Pons (tissue), 1 donor: ENCODE measurements at regions not wholly inside any gene's neighbourhood (a gene's known extent, or its start where the extent isn't known, plus 50 kb on each side); places are given as distances from the start of the nearest gene placed in this dataset.

Experiments
- DNase-seq: peaks from one replicate; pipeline ENCODE4 v3.0.0-alpha.2; 2016; ENCODE audit warnings: low spot score

DNA sequence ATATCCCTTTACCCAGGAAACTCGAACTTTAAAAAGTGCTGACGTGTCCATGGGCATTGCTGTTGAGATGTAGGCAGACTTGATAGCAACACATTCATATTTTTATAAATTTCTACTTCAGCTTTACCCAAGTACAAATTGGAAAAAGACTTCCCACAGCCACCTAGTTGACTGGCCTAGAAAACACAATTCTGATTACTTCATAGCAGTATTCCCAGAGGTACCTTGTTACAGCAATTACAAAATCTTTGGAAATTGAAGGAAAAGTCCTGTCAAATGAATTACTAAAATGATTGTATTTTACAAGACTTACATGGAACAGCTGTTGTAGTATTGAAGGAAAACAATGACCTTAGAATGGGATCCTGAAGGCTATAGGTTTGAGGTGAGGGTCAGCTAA lies 130.7 kb upstream of the NREP start:
- no peak for DNase-seq

DNA sequence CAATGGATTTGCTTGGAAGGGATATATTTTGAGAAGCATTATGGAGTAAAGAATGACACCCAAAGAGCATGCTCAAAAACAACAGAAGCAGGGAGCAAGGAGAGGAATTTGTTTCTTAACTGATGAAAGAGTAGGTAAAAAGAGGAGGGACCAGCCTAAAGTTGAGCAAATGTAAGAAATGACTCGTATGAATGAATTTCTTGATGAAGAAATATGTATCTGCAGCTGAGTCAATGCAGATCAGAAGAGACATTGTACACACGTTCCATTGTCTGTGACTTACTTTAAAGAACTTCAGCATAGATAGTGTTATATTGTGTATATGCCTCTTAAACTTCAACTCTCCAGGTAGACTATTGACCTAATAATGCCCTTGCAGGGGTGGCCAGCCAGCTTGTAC lies 112.7 kb upstream of the NREP start:
- DNase-seq, result no peak

DNA sequence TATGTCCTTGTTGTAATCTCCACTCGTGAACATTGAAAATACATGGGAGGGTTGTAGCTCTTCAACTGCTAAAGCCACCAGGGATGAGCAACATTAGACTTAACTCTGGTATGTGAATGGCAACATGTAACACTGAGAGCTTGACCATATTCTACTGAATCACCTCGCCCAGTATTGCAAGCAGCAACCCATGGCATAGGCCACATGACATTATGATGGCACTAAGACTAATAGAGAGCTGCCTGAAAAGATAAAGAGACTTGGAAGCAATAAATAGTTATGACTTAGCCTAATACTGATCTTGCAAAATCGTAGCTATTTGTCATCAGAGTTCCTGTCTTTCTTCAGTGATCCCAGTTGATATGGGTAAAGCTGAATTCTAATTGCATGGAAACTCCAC lies 108.4 kb upstream of the NREP start:
- no peak for DNase-seq

DNA sequence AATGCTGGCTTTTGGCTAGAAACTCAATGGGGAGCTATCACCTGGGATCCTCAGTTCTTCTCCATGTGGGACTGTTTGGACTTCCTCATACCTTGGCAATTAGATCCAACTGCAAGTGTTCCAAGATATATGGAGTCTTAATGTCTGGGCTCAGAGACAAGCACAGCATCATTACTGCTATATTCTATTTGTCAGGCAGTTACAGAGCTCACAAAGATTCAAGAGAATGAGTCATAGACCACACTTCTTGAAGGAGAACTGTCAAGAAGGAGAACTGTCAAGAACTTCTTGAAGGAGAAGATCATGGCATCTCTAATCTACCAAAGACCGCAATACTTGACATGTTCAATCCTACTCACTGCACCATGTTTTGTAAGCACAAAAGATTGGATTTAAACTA lies 106.8 kb upstream of the NREP start:
- DNase-seq, result no peak

DNA sequence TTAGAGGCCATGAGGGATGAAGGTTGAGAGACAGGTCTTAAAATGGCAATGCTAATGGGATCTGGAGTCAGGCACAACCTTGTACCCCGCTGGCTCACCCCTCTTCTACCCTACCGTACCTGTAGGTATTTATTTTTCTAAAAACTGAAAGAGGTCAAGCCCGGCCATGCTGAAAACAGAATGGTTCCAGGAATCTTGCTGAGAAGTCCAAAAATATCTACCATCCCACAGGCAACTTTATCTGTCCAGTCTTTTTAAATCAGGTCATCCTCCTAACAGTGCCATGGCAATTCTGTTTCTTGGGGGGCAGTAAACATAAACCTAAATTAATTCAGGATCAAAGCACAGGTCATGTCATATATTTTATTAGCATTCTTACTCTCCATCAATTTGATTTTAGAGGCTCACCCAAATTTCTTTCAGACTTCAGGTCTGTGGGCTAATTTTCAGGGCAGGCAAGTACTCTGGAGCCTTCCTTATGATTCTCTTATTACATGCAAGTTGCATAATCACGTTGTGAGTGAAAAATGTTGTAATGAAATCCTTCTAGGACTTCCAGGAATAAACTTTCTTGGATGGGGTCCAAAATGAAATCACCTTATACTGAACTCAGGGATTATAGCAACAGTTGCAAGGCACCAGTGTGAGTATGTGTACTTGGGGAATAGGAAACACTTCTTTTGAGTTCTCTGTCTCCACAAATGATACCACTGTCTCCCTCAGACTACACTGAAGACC lies 102.7 kb upstream of the NREP start:
- no peak for DNase-seq

DNA sequence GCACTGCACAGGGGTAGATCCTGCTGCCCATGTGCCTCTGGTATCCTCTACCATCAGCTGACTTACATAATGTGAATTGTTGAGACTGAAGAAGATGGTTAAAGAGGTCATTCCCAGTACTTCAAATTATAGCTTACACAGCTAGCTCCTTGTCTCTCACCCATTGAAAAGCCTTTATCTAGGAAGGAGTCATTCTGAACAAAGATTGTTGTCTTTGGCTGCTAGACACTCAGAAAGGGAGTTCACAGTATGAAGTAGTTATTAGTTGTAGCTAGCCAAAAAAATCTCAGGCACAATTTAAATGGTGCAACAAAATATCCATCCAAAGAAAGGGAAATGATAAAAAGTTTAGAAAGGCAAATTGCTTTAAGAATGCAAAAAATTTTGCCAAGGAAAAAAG lies 102.0 kb upstream of the NREP start:
- DNase-seq, result no peak

DNA sequence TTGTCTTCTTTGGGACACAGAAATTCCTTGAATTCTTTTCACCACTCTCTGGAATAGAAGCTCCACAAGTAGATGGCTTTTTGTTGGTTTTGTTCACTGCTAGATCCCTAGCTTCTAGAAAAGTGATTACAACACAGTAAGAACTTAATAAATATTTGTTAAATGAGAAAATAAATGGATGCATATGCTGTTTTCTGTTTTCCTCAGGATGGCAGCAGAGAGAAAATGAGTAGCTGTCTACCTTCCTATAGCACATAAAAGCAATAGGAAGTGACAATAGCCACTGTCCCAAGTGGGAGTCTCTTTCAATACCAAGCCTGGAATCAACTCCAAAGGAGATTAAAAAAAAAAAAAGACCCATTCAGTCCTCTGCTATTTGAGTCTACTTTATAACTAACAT lies 100.6 kb upstream of the NREP start:
- no peak for DNase-seq

DNA sequence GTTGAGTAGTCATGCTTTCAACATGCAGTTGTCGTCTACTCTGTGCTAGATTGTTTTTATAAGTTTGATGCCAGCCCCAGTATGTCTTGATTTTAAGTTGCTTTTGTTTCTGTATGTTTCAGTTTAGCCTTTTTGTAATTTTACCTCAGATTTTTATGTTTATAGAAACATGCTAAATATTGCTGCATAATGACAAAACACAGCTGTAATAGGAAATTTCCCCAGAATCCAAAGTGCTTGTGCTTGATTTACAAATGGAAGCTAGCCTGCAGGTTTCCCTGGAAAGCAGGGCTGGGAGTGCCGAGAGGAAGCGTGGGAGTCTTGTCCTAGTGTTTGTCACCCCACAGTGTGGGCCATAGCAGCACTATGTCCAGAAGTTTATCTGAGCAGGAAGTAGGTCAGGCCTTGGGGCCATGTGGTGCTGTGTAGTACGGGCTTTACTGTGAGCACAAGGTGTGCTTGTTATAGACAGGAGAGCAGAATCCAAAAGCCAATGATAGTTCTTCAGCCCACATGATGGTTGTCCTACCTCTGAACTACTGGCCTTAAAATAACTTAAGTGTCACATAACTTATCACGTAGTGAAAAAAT lies 100.0 kb upstream of the NREP start:
- no peak for DNase-seq

DNA sequence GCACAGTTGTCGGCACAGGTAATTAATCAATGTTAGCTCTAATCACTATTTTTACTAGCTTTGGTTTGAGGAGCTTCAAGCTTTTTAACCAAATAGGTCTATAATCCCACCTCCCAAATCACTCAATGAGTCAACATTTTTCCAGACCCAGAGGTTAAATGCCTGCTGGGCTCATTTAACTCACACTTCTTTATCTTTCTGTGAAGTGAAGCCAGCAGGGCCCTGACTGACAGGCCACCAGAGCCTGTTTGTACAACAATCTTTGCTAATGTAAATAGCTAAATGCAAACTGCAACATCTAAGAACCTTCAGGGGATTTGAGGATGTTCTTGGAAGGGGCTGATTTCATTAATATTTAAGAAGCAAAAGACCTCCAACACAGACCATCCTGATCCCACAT lies 98.4 kb upstream of the NREP start:
- no peak for DNase-seq

DNA sequence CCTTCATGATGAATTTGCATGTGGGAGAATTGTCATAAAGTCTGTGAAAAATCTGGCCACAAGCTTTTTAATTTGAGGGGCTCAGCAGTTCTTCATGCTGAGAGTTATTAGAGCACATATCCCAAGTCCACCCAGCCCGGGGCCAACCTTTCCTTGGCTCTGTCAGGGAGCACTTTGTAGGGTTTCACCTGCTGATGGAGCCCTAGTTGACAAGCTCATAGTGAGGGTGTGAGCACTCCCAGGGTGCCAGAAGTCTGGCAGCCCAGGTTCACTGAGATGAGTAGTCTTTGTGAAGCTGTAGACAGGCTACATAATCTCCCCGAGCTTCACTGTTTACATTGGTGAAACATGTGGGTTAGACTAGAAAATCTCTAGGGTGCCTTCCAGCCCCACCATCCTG lies 97.2 kb upstream of the NREP start:
- DNase-seq, result no peak

DNA sequence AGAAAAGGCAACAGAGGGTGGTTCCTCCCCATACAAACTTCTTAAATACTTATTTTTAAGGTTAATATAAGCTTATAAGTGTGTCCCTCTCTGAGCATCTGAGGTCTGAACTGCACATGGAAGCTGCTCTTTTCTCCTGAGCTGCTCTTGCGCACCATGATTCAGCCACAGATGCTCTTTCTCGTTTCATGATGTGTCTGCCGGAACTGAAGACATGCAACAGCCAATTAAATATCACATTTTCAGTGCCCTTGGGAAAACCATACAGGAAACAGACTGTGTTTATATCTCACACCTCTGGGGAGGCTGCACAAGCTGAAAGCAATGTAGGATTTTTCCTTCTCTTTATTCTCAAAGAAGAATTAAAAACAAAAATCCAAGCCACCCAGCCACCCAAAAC lies 96.8 kb upstream of the NREP start:
- no peak for DNase-seq

DNA sequence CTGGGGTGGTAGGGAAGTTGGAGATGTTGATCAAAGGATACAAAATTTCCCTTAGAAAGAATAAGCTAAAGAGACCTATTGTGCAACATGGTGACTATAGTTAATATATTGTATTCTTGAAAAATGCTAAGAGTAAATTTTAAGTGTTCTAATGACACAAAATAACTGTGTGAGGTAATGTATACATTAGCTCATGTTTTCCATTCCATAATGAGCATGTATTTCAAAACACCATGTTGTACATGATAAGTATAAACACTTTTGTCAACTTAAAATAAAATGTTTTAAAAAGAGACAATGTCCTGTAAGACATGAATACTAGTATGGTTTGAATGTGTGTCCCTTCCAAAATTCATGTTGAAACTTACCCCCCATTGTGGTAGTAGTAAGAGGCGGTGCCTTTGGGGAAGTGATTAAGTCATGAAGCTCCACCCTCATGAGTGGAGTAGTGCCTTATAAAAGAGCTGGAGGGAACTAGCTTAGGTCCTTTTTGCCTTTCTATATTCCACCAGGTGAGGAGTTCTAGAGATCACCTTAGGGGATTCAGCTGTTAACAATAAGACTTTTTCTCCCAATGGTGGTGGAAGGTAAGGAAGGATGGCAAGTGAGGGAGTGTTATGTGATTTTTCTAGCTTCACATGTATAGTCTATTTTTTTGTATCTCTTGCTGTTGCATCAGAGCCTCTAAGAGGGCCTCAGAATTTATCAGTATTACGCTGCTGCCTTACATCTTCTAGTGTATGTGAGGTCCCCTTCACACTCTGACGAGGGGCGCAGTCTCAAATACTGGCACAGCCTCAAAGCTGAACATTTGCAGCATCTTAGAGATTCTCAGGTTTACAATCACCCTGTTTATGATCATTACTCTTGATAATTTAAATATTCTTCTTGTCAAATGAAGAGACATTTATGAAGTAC lies 94.9 kb upstream of the NREP start:
- no peak for DNase-seq

DNA sequence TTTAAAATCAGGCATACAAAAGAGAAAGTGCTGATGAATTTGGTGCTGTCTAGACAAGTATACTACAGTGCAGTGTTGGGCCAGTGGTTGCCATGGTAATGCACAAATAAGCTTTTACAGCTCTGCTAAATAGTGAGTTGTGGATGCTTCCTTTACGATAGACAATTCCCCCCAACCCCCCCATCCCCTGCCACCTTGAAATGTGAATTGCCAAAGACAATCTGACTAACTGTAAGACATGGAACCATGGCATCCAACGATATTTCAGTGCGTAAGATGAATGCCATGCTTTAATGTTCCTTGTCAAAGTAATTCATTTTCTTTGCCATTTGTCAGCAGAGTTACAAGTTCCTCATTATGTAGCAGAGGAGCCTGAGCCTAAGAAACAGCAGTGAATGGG lies 91.5 kb upstream of the NREP start:
- no peak for DNase-seq

DNA sequence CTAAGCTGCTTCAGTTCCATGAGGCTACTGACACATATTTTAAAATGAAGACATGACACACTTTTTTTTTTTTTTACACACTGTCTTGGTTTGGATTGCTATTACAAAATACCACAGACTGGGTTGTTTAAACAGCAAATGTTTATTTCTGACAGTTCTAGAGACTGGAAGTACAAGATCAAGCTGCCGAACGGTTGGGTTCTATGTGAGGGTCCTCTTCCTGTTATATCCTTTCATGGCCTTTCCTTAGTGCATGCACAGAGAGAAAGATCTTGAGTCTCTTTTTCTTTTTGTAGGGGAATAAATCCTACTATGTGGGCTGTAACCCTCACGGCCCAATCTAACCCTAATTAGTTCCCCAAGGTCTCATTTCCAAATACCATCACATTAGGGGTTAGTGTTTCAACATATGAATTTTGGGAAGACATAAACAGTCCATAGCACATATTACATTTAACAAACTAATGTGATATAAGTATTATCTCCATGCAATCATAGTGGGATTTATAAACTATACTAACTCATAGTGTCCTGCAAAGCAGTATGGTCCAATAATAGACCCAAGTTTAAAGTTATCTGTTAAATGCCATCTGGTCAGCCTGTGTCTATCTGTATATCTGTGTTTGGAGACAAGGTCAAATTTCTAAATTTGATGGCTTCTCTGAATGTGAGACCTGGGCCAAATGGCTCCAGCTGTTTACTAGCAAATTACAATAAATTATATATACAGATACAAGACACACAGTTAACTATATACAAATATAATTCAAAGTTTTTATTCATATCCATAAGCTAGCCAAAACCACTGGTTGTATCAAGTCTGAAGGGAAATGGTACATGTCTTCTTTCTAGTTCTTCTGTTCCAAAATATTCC lies 90.3 kb upstream of the NREP start:
- DNase-seq, result no peak

DNA sequence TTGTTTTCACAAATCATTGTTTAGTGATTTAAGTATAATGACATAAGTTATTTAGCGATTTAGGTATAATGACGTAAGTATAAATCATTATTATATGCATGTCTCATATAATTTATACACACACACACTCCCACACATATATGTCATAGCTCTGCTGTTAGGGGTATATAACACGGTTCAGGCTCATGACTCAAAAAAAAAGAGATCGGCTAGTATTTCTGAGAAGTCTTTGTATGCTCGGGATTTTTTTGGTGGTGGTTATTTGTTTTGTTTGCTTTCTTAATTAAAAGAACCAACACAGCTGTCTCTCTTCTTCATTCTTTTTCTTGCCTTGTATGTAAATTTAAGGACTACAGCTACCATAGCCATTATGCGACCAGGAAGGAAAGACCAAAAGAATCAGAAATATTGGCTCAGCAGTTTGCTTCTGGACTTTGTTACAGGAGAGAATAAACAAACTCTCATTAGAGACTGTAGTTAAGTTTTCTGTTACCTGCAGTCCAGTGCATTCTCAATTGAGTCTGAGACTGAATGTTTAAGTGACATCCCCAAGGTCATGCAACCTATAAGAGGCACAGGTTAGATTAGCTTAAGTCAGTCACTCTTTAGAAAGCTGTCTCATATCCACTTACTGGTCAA lies 83.2 kb upstream of the NREP start:
- DNase-seq, result no peak

DNA sequence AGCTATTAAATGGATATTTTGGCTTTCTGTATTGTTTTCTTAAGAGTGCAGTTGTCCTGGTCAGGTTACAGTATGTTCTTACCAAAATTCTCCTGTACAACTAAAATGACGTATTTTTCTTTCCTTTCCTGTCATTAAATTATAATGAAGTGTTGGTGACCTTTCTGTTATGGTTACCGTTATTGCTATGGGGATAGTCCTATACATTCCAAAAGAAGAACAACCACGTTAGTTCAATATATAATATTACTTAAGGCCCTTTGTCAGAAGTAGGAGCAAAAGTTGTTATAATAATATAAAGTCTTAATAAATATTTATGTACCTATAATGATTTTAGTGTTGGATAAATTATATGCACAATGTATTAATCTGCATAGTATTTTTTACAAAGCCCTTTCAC lies 82.4 kb upstream of the NREP start:
- DNase-seq, result no peak

DNA sequence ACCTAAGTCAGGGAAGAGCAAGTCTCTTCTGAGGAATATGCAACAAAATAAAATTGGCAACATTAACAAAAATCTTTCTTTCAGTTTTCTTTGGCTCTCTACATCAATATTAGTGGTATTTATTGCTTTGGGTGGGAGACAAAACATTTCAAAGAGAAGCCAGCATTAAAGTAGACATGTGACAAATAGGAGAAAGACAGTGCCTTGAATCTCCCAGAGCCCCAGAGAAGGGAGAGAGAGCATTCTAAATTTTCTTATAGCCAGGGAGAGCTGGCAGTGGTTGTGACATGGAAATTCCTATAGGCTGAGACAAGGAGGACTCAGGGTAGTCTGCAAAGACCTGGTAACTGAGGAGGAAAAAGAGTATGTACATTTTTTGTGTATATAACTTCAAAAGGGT lies 79.4 kb upstream of the NREP start:
- no peak for DNase-seq

DNA sequence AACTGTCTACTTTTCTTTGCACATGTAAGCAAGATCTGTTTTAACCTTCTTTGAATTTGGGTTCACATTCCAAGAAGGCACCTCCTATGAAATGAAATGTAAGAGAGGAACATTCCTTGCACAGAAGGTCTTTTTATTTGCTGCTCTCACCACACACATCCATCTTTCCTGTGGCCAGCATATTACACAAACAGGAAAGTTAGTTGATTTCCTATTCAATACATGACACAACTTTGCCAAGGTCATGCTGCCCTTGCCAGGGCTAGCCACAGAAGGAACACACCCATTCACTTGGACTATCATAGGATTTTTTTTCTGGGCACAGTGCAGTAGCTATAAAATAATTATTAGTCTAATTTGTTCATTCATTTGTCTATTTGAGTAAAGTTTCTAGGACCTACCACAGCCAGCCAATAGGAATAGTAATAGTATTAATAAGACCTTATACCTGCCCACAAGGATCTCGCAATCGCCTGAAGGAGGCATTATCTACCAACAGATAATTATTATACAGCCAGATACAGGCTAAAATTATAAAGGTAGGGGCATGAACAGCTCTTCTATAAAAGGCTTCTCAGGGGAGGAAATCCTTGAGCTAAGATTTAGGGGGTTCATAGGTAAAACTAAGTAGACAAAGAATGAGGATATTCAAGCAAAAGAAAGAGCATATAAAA lies 78.1 kb upstream of the NREP start:
- DNase-seq, result no peak

DNA sequence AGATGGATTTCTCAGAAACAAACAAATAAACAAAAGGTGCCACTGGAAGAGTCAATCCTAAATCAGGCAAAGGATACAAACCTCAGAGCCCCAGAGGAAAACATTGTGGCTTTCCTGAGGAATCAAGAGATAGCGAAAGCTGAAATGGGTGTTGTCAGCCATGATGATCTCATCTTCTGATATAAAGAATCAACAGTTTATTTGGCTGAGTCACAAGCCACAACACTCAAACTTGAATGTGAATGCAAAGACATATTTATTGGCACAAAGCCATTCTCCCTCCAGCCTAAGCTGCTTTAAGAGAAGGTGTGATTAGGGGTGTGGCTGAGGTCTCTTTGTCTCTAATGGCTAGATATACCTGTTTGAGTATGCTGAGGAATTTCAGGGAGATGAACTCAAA lies 73.3 kb upstream of the NREP start:
- no peak for DNase-seq

DNA sequence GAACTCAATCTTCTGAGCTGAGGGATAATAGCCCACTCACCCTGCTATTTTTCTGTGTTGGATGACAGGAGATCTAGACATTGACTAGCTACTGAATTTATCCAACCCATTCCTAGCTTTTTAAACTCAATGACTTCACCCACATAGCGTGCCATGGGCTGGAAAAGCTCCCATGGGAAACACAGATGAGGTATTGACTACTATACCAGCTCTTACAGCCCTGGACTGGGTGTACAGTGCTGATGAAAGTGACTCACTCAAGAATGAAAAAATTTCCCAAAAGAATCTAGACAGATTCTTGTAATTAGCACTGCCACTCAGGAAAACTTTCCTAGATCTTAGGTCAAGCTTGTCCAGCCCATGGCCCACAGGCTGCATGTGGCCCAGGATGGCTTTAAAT lies 72.7 kb upstream of the NREP start:
- DNase-seq, result no peak

DNA sequence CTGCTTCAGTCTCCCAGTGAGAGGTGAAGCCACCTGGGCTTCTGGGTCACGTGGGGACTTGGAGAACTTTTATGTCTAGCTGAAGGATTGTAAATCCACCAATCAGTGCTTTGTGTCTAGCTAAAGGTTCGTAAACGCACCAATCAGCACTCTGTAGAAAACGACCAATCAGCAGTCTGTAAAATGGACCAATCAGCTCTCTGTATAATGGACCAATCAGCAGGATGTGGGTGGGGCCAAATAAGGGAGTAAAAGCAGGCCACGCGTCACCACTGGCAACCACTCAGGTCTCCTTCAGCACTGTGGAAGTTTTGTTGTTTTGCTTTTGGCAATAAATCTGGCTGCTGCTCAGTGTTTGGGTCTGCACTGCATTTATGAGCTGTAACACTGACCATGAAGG lies 69.1 kb upstream of the NREP start:
- no peak for DNase-seq
